ENCODE measurements at regions not wholly inside any gene's neighbourhood (a gene's known extent, or its start where the extent isn't known, plus 50 kb on each side); places are given as distances from the start of the nearest gene placed in this dataset.

DNA sequence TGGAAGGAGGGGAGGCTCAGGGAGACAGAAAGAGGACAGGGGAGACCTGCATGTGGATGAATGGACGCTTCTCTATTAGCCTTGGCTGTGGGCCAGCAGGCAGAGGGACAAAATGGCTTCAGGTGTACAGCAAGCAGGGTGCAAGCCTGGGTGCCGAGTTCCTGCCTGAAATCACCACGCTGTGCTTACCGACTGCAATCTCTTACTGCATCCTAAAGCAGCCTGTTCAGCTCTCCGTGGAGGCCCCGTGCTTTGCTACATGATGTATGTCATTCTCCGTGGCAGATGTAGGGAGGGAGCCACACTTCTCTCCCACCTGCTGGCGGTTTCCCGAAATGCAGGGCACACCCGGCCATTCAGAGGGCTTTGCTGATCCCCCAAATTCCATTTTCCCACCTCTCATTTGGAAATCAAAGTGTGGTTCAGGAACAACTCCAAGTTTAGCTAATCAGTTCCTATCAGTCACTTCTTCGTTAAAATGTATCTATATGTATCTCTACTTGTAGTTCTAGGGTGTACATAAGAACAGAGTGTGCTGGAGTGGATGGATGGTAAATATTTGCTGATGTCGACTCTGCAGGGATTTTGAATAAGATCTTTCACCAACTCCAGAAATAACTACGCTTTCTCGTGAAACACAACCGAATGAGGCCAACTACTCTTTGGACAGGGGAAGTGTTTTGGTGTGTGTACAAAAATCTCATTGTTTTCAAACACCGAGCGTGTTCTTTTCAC is 122.3 kb upstream of the BACE2 start:
- DNase-seq (ENCODE audit: low read depth in 3 of 3) = no peak

DNA sequence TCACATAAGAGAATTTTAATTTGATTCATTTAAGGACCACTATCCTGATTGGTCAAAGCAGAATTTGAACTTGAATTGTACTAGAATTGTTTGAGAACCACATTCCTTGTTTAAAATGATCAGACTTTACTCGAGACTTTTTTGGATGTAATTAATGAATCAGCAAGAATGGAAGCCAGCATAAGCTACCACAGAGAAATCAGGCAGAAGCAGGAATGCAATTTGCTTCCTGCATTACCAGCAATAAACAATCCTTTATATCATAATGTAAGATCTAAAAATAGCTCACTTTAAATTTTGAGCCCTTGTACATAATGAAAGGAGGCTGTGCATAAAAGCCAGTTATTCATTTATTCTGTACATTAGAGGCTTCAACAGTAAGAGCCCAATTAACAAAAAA is 119.8 kb upstream of the BACE2 start:
- no peak for DNase-seq (ENCODE audit: low read depth in 3 of 3)

DNA sequence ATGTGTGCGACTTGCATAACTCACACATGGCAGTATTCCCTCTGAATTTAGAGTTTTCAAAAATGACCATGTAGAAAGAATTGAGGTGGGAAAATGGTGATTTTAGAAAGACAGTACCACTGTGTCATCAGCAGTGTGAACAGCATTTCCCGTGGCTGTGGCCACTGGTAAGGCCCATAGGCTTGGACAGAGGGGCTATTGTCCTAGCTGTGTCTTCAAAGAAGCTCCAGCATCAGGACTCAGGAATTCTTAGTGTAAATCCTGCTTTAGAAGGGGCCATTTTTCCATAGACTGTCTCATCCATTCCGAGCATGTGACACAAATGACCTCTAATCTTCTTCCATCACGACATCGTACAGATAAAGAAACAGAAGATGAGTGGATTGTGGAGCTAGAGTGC is 119.3 kb upstream of the BACE2 start:
- no peak for DNase-seq (ENCODE audit: low read depth in 3 of 3)

DNA sequence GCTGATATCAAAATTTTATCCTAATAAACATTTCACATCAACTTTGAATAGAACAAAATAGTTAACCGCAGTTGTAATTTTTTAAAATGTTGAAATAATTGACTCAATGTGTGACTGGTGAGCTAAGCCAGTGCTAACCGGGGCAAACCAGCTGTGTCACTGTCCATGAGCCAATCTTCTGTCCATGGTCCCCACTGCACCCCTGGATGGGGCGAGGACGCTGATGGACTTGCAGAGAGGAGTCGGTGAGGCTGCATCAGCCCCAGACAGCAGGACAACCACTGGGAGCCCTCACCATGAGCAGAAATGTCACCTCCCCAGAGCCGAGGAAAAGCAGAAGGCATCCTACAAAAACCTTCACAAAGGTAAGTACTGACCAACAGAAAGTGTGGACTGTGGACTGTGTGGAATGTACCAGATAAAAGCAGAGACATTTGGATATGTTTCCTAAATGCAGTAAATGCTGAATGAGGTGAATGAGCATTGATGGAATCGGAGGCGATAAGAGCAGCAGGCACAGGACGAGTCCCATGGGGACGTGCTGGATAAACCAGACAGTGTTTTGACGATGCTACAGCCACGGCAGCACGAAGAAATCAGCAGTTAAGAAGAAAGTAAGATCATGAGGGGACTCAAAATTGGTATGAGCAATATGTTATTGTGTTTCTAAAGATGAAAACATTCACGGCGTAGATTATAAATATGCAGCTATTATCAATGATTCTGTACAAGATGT is 115.0 kb upstream of the BACE2 start:
- DNase-seq (ENCODE audit: low read depth in 3 of 3) = no peak

DNA sequence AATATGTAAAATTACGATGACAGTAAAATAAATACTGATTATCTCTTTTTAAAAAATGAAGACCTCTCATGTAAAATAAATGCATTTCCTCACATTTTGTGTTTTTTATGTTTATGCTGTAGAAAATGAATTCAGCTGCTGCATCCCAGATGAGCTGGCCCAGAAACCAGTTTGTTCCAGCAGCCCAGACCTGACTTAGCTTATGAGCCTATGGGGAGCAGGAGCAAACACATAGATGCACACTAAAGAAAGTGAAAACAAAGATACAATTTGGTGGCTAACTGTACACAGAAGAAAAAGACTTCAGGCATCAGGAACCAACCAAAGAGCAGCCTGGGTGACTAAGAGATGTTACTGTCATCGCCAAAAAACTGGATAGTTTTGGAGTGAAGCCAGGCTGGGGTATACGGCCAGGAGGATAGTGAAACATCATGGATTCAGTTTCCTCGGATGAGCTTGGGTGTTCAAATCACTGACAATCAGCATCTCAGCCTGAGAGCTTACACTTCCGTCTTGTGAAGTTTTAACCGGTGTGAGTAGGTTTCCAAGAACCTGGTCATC is 113.9 kb upstream of the BACE2 start:
- no peak for DNase-seq (ENCODE audit: low read depth in 3 of 3)

DNA sequence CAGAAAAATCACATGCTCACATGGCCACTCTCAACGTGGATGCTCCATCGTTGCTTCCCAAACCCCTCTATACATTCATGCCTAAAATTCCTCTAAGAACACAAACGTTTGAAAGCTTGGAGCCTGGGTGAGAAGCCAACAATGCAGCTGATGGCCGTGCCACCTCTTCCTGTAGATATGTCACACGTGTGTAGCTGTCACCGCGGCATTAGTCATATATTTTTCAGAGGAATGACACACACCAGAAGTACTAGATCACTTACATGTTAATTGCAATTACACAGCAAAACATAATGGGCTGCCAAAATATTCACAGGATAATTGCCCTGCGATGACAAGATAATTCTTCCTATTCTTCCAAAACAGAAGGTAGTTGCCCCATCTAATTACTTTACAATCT is 112.7 kb upstream of the BACE2 start:
- DNase-seq (ENCODE audit: low read depth in 3 of 3) = no peak

DNA sequence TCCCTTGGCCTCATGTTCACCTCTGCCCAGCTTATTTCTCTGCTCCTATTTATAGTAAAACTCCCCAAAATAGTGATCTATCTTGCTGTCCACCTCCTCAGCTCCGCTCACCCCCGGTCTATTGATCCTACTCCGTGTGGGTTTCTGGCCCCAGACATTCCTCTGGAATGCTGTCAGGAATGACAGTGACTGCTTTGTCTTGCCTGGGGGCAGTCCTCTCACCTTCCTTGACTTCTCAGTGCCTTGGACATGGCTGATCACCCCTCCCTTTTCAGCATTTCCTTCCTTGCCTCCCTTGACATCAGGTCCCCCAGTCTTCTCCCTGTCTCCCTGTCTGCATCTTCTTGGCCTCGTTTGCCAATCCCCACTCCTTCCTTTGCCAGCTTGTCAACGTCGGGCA is 108.1 kb upstream of the BACE2 start:
- no peak for DNase-seq (ENCODE audit: low read depth in 3 of 3)

DNA sequence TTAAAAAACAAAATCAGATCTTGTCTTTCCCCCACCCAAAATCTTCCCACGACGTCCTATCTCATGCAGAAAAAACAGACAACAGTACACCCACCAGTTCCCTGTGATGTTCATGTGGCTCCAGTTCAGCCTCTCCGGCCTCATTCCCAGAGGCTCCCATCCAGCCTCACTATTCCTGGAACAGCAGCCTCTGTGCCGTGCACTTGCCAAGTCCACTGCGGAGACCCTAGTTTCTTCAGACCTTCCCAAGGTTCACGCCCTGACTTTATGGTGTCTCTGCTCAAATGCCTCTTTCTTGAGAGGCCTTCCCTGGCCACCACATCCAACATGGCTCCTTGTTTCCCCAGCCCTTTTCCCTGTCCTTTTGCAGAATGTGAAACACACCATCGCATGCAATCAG is 106.3 kb upstream of the BACE2 start:
- DNase-seq (ENCODE audit: low read depth in 3 of 3) = no peak

DNA sequence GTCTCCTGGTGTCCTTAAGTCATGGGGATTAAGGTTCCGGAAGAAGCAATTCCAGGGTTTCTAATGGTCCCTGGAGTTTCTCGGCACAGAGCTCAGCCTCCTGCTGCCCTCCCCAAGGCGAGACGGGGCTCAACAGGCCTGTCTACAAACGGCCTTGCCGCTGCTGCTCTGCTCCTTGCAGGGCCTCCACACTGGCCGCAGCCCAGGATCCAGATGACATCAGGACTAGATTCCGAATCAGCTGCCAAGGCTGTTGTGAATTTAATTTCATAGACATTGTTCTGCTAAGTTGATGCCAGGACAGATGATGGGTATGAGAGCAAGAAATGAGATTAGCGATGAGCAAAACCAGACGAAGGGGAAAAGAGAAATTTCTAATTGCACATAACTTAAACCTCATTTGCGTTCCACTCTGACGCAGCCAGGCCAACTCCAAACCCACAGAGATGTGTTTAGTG is 103.6 kb upstream of the BACE2 start:
- no peak for DNase-seq (ENCODE audit: low read depth in 3 of 3)

DNA sequence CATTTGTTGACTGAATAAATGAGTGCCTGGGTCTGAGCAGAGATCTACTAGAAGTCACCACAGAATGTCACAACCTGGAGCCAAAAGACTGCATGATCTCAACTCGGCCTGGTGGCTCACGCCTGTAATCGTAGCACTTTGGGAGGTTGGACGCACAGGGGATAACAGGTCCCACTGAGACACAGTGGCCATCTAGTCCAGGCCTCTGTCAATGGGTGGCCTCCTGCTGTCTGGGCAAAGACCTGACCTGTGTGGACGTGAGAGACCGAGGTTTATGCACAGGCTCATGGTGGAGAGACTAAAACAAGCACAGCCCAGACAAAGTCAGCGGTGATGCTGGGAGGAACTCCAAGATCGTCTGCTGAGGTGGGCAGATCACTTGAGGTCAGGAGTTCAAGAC is 103.0 kb upstream of the BACE2 start:
- DNase-seq (ENCODE audit: low read depth in 3 of 3) = no peak

DNA sequence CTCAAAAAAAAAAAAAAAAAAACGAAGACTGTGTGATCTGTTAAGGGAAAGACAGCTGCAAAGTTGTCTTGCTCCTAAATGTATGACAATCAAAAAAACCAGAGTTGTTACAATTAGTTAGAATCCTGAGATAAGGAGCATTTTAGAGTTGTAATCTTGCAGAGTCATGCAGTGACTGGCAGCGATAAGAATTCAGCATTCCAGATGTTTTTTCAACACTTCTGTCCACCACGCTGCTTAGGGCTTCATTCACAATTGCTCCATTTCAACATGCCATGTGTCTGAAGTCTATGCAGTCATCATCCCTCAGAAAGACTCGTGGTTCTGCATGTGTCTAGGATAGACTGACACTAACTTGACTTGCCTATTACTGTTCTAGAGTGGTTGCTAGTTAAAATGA is 102.4 kb upstream of the BACE2 start:
- DNase-seq (ENCODE audit: low read depth in 3 of 3) = no peak

DNA sequence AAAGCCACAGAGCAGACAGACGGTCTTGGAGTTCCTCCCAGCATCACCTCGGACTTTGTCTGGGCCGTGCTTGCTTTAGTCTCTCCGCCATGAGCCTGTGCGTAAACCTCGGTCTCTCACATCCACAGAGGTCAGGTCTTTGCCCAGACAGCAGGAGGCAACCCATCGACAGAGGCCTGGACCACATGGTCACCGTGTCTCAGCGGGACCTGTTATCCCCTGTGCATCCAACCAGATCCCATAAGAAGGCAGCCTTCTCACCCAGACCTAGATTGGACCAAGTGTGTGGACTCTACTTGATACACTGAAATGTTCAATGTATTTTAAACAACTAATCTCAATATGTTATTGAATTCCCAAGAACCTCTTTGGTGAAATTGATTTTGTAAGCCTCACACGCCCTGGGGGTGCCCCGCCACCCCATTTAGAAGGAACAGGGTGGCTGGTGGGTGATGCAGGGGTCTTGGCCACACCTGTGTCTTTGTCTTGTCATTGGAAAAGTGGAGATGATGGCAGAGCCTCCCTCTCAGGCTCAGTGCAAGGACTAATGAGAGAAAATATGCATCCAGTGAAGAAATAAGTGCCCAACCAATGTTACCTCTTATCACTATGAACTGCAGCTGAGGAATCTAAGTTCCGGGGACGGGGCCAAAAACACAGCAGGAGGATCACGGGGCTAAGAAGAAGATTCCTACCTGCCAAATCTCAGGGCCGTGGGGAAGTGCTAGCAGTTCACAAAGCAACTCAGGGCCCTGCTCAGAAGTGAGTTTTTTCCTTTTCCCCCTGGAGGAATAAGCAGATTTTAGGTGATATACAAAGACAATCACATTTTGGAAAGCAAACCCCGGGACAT is 101.6 kb upstream of the BACE2 start:
- DNase-seq (ENCODE audit: low read depth in 3 of 3) = no peak

DNA sequence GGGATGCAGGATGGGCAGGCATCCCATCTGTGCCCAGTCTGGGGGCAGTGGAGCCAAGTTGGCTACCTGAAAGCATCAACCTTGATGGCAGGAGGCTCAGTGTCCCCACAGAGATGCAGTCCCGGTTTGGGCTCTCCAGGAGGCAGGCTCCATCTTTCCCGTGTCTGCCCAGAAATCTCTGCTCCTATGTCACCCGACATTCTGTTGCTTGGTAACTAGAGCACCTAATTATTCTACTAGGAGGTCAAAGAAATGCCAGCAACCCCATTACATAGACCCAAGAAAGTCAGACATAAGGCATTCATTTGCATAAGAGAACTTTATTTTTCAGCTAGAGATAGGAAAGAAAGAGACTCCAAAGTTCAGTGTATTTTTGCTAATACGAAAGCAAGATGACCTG is 100.3 kb upstream of the BACE2 start:
- DNase-seq (ENCODE audit: low read depth in 3 of 3) = no peak

DNA sequence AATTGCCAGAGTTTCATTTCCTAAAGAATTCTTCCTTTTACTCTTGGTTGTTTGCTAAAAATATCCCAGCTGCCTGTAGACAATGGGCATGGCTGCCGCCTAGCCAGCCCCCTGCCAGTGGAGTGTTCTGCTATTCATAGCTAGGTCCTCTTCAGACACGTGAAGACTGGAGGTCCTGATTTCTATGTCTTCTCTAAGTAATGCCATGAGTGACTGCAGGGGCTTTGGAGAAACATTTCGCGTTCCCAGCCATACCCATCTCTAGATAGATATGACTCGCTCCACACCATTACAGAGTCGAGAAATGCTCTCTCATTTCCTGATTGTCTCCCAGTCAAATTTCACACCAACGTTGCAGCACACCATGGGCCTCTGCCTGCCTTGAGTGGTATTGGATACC is 99.5 kb upstream of the BACE2 start:
- DNase-seq (ENCODE audit: low read depth in 3 of 3) = no peak

DNA sequence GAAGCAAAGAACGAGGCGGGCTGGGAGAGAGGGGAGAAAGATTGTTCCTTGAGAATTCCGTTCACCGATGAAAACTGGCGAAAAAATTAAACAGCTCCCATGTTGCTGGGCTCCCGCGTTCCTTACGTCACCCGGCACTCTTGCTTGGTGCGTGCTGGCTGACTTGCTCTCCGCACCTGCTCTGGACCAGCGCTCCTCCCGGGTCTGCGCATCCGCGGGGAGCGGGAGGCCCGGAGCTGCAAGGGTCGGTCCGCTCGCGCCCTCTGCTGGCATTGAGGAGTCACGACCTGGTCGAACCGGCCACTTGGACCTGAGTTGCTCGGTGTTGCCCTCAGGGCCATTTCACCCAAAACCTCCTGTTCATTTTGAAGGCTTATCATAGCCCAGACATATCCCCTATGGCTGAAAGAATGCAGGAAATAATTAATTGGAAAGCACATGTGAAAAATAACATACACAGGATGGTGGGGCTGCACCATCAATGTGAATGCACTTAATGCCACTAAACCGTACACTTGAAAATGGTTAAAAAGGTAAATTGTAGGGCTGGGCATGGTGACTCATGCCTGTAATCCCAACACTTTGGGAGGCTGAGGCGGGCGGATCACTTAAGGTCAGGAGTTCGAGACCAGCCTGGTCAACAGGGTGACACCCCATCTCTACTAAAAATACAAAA is 98.9 kb upstream of the BACE2 start:
- peak; percentile 29 to 72 (median 41) for DNase-seq (ENCODE audit: low read depth in 3 of 3)

DNA sequence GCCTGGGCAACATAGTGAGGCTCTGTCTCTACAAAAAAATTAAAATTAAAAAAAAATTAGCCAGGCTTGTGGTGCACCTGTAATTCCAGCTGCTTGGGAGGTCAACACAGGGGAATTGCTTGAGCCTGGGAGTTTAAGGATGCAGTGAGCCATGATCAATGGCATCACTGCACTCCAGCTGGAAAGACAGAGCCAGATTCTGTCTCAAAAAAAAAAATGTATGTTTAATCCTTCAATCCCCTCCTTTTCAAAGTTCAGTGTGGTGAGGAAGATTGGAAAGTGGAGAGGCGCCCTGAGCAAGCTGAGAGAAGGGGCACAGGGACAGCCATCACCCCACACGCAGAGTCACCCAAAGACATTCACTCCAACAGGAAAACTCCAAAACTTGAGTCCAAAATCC is 97.7 kb upstream of the BACE2 start:
- DNase-seq (ENCODE audit: low read depth in 3 of 3) = no peak

DNA sequence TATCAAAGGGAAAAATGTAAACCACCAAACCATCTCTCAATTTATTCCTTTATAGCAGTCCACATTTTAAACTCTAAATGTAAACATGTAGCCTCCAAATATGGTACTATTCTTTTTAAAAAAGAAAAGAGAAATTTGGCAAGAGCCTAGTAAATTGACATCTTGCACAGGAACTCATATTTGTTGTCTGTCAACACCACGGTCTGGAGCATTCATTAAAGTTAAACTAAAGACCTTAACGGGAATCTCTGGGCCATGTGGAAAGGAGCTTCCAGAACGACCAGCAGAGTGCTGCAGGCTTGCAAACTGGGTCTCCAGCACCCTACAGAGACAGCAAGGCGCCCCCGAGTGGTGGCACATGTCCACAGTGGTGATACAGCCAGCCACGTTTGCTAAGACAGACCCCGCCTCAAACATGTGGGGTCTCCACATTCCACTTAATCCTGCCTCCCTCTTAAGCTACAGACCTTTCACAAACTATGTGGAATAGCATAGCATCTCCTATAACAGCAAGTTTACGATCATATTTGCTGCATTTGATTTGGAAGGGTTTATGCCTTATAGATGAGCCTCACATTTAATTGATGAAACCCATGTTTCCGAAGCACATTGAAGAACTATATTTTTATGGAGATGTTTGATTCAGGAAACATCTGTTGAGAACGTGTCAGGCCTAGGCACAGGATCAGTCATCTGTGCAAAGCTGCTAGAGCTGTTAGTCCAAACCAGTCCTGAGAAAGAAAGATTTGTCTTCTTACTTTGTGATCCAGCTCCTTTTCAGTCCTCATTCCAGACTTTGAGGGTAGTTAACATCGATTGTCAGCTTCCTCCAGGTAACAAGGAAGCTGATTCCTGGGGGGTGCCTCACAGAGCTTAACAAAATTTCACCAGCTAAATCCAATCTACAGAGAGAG is 96.4 kb upstream of the BACE2 start:
- no peak for DNase-seq (ENCODE audit: low read depth in 3 of 3)

DNA sequence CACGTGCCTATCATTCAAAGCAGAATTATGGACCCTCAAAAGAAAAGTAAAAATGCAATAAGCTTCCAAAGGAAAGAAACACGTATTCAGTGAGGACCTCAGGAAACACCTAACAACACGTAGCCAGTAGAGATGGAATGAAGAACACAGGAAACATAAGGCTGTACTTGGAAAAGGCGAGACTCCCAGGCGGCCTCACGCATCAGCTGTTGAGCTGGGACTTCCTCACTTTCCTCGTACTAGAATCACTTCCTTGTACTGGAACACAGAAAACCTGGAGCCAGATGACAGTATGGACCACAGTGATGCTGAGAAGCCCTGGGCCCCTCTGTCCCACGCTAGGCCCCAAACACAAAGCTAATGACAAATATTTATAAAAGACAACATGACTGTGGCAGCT is 94.4 kb upstream of the BACE2 start:
- DNase-seq (ENCODE audit: low read depth in 3 of 3) = no peak

DNA sequence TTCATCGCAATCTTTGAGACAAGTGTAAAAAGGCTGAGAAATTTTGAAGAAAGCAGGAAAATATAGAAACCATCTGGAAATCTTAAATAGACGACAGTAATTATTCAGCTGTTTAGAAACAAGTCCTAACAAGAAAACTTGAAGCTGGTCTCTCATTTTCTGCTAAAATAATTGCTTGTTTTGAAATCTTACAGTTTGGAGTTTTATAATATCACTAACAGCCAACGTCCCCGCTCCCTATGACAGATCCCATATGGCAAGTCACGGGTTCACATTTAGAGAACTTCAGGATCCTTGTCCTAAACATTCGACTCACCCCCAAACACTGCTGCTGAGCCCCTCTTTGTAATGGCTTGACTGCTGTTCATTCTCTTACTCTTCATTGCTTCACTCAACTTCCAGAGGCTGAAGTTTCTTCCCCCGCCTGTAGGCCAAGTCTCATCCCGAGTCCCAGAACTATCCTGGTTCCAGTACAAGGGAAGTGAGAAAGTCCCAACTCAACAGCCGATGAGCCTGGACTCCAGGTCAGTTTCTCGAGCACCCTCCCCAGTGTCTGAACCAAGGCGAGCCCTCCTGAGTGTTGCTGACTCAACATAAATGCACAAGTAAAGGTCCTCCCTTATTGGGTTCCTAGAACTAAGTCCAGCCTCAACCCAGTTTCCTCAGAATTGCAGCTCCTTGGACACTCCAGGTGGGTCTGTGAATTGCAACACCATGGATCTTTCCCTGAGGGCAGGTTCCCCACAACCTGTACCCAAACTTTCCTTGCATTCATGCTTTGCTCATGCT is 93.4 kb upstream of the BACE2 start:
- DNase-seq (ENCODE audit: low read depth in 3 of 3) = no peak

DNA sequence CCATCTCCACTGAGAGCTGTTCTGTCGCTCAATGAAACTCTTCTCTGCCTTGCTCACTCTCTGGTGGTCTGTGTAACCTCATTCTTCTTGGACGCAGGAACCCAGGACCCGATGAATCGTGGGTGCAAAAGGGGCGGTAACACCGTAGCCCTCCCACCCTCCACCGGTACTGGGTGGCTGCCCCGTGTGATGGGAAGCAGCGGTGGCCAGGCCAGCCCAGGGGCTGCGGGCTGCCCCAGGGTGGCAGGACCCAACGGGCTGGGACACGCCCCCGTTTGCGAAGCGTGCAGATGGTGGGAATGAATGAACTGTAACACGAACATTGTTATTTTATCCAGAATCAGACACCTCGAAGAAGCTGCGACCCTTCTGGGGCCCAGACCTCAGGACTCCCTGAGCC is 92.3 kb upstream of the BACE2 start:
- no peak for DNase-seq (ENCODE audit: low read depth in 3 of 3)
